Endothelial cell (in vitro differentiated cells): ENCODE measurements at regions not wholly inside any gene's neighbourhood (a gene's known extent, or its start where the extent isn't known, plus 50 kb on each side); places are given as distances from the start of the nearest gene placed in this dataset.

Experiments
- DNase-seq: peaks from one replicate; pipeline ENCODE4 v3.0.0; 2021; ENCODE audit warnings: low spot score
- H3K27ac Mint-ChIP-seq: one replicate; pipeline ENCODE4 v1.8.0; 2021; ENCODE audit warnings: mixed read lengths, inconsistent platforms; ENCODE audit not compliant: unreplicated experiment
- H3K27me3 Mint-ChIP-seq: one replicate; pipeline ENCODE4 v1.8.0; 2021; ENCODE audit warnings: mild to moderate bottlenecking, moderate library complexity, mixed read lengths, inconsistent platforms; ENCODE audit not compliant: unreplicated experiment
- H3K36me3 Mint-ChIP-seq: one replicate; pipeline ENCODE4 v1.8.0; 2021; ENCODE audit warnings: mild to moderate bottlenecking, low read depth, mixed read lengths, inconsistent platforms; ENCODE audit not compliant: unreplicated experiment
- H3K4me1 Mint-ChIP-seq: one replicate; pipeline ENCODE4 v1.8.0; 2021; ENCODE audit warnings: mild to moderate bottlenecking, mixed read lengths, inconsistent platforms; ENCODE audit not compliant: unreplicated experiment
- H3K4me3 Mint-ChIP-seq: one replicate; pipeline ENCODE4 v1.8.0; 2021; ENCODE audit warnings: mild to moderate bottlenecking, mixed read lengths, inconsistent platforms; ENCODE audit not compliant: unreplicated experiment
- H3K9me3 Mint-ChIP-seq: one replicate; pipeline ENCODE4 v1.8.0; 2021; ENCODE audit warnings: mixed read lengths, inconsistent platforms; ENCODE audit not compliant: unreplicated experiment
- CTCF ChIP-seq: fragments of 200-600 bp; sonication (generic); IDR thresholded peaks from one replicate; pipeline ENCODE4 v1.5.0; 2021; ENCODE audit warnings: antibody characterized with exemption; ENCODE audit not compliant: unreplicated experiment

- Mint-ChIP-seq H3K9me3 (peaks cover 3% of the 10 kb centered on the region), H3K4me3 (no peak overlapping the region), H3K27me3 (peaks cover 4% of the 10 kb centered on the region), H3K36me3 (peaks cover 6% of the 10 kb centered on the region), H3K4me1 (peaks cover 24% of the 10 kb centered on the region), H3K27ac (no peak overlapping the region)
- DNase-seq = no peak
- no peak for TF ChIP-seq CTCF
Measured at GRCh38 chr1:214120191-214120590, 132.4 kb downstream of the PROX1 start.

GRCh38 chr1:214120951-214121350, 133.2 kb downstream of the PROX1 start:
- no peak for TF ChIP-seq CTCF

GRCh38 chr1:214122110-214122509, 134.3 kb downstream of the PROX1 start:
- Mint-ChIP-seq H3K36me3 (peaks cover 6% of the 10 kb centered on the region), H3K4me1 (peaks cover 35% of the 10 kb centered on the region), H3K27ac (no peak overlapping the region), H3K9me3 (peaks cover 3% of the 10 kb centered on the region), H3K4me3 (no peak overlapping the region), H3K27me3 (peaks cover 5% of the 10 kb centered on the region)
- DNase-seq = no peak
- TF ChIP-seq CTCF = no peak

More at GRCh38 chr1:214120951-214121350, 133.2 kb downstream of the PROX1 start:
- Mint-ChIP-seq H3K4me1 (peaks cover 29% of the 10 kb centered on the region), H3K9me3 (peaks cover 3% of the 10 kb centered on the region), H3K27me3 (peaks cover 4% of the 10 kb centered on the region), H3K27ac (no peak overlapping the region), H3K36me3 (peaks cover 6% of the 10 kb centered on the region), H3K4me3 (no peak overlapping the region)
- DNase-seq = no peak

- DNase-seq = peak; percentile 51
Measured at GRCh38 chr1:214123061-214123784, 135.4 kb downstream of the PROX1 start.

More at GRCh38 chr1:214123061-214123784, 135.4 kb downstream of the PROX1 start:
- no peak for TF ChIP-seq CTCF
- Mint-ChIP-seq H3K4me3 (no peak overlapping the region), H3K36me3 (peaks cover 4% of the 10 kb centered on the region), H3K27me3 (peaks cover 3% of the 10 kb centered on the region), H3K4me1 (peaks cover 35% of the 10 kb centered on the region), H3K27ac (peak overlapping the region; percentile 64), H3K9me3 (peaks cover 3% of the 10 kb centered on the region)
